Vagina (tissue), 2 donors: ENCODE measurements at regions not wholly inside any gene's neighbourhood (a gene's known extent, or its start where the extent isn't known, plus 50 kb on each side); places are given as distances from the start of the nearest gene placed in this dataset.

Experiments
- CTCF ChIP-seq, 3 experiments: fragments of 450-650 bp in 2 of 3; fragments of 200-600 bp in 1 of 3; sonication (generic) in 1 of 3; IDR thresholded peaks; one replicate each; pipeline ENCODE4 v1.5.1; 2017 to 2019; ENCODE audit warnings: antibody characterized with exemption in 3 of 3, mild to moderate bottlenecking in 2 of 3, moderate library complexity in 2 of 3
- POLR2A ChIP-seq, 2 donors: fragments of 450-650 bp; IDR thresholded peaks; one replicate each; pipeline ENCODE4 v1.6.1; 2017; ENCODE audit warnings: antibody characterized with exemption in 2 of 2, mild to moderate bottlenecking in 2 of 2, moderate library complexity in 2 of 2

GRCh38 chr1:9439074-9439761 lies 100.0 kb upstream of the SLC25A33 start:
- TF ChIP-seq POLR2A (IDR thresholded peaks at IDR 0.05) = no peak
- no peak for TF ChIP-seq CTCF (IDR thresholded peaks at IDR 0.05)
